ENCODE measurements at regions not wholly inside any gene's neighbourhood (a gene's known extent, or its start where the extent isn't known, plus 50 kb on each side); places are given as distances from the start of the nearest gene placed in this dataset.

GRCh38 chr5:5965132-5965531 is 413.2 kb downstream of the MED10 start:
- no peak for DNase-seq (ENCODE audit: low read depth)
- no peak overlapping the region for H3K4me3 ChIP-seq (ENCODE audit: low read length)
- TF ChIP-seq, protein P1, sequence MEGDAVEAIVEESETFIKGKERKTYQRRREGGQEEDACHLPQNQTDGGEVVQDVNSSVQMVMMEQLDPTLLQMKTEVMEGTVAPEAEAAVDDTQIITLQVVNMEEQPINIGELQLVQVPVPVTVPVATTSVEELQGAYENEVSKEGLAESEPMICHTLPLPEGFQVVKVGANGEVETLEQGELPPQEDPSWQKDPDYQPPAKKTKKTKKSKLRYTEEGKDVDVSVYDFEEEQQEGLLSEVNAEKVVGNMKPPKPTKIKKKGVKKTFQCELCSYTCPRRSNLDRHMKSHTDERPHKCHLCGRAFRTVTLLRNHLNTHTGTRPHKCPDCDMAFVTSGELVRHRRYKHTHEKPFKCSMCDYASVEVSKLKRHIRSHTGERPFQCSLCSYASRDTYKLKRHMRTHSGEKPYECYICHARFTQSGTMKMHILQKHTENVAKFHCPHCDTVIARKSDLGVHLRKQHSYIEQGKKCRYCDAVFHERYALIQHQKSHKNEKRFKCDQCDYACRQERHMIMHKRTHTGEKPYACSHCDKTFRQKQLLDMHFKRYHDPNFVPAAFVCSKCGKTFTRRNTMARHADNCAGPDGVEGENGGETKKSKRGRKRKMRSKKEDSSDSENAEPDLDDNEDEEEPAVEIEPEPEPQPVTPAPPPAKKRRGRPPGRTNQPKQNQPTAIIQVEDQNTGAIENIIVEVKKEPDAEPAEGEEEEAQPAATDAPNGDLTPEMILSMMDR (conservative IDR thresholded peaks at IDR 0.05; ENCODE audit: low read length), result no peak

GRCh38 chr5:5964347-5964746 is 414.0 kb downstream of the MED10 start:
- TF ChIP-seq, protein P1 (conservative IDR thresholded peaks at IDR 0.05; ENCODE audit: low read length), result no peak
- H3K4me3 ChIP-seq (ENCODE audit: low read length), result no peak overlapping the region
- DNase-seq (ENCODE audit: low read depth), result no peak

GRCh38 chr5:5957737-5958136 is 420.6 kb downstream of the MED10 start:
- H3K4me3 ChIP-seq (ENCODE audit: low read length), result no peak overlapping the region
- DNase-seq (ENCODE audit: low read depth), result no peak
- TF ChIP-seq, protein P1 (conservative IDR thresholded peaks at IDR 0.05; ENCODE audit: low read length), result no peak

GRCh38 chr5:5954275-5954598 is 424.1 kb downstream of the MED10 start:
- DNase-seq (ENCODE audit: low read depth), result no peak
- TF ChIP-seq, protein P1 (conservative IDR thresholded peaks at IDR 0.05; ENCODE audit: low read length), result no peak
- no peak overlapping the region for H3K4me3 ChIP-seq (ENCODE audit: low read length)

DNA sequence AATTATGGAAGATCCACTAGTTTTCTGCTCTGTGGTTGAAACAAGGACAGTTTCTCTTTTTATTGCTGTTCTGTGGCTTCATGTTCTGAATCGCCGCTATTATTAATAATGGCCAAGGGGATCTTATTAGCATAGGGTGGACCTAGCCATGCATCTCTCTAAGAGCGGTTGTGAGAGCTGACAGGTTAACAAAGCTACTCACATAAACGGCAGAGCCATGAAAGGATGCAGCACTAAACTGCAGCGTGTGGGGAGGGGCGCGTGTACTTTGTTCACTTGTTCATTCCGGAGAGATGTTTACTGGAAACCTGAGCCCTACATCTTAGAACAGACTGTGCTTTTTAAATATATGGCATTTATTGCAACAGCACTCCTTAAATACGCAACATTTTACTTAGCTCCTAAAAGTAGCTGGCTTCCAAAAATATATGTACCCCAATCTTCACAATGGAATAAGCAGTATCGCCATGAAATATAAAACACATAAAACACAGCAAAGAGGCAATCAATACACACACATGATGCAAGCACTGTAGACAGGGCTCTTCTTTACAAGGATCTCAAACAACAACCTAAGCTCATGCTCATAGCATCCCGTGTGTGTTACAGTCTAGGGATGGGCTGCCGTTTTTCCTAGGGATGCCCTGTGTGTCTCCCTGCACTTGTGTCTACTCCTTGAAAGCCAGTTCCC is 424.6 kb downstream of the MED10 start:
- H3K4me3 ChIP-seq (ENCODE audit: low read length), result no peak overlapping the region
- no peak for DNase-seq (ENCODE audit: low read depth)
- TF ChIP-seq, protein P1 (conservative IDR thresholded peaks at IDR 0.05; ENCODE audit: low read length), result no peak

- TF ChIP-seq, protein P1 (conservative IDR thresholded peaks at IDR 0.05; ENCODE audit: low read length), result no peak
- H3K4me3 ChIP-seq (ENCODE audit: low read length), result no peak overlapping the region
- no peak for DNase-seq (ENCODE audit: low read depth)
These were observed 426.4 kb downstream of the MED10 start for GRCh38 chr5:5951953-5952352.

DNA sequence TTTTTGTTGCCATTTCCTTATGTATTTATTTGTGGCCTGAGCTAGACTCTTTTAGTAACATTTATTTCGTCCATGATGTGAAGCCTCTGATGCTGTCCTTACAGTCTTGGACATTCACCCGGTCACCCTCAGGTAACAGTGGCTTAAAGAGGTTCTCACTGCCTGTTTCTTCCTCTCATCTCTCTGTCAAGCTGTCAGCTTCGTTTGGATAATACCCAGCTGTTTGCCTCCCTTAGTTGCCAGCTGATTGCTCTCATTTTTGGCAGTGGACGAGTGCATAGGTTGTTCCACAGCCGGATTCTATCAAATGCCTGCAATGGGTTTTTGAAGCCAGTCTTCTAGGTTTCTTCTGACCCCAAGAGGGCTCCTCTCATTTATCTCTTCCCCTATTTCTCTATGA is 427.7 kb downstream of the MED10 start:
- DNase-seq (ENCODE audit: low read depth), result no peak
- TF ChIP-seq, protein P1 (conservative IDR thresholded peaks at IDR 0.05; ENCODE audit: low read length), result no peak
- H3K4me3 ChIP-seq (ENCODE audit: low read length), result no peak overlapping the region
